Thymus (tissue), 11 donors: ENCODE measurements at regions not wholly inside any gene's neighbourhood (a gene's known extent, or its start where the extent isn't known, plus 50 kb on each side); places are given as distances from the start of the nearest gene placed in this dataset.

ENCODE experiments used
- DNase-seq, 9 donors: peaks; one replicate each; pipeline ENCODE4 v3.0.0-alpha.2; 2013; ENCODE audit warnings: low spot score in 9 of 9, low read depth in 6 of 9, missing footprints in 1 of 9
- H3K27ac ChIP-seq, 2 donors: one replicate each; pipeline ENCODE4 v1.5.1; 2013; ENCODE audit warnings: control low read depth in 1 of 2, low read depth in 1 of 2, low read length in 1 of 2, mild to moderate bottlenecking in 1 of 2, moderate library complexity in 1 of 2
- H3K27me3 ChIP-seq, 2 donors: one replicate each; pipeline ENCODE4 v1.5.1; 2013; ENCODE audit warnings: low read length in 1 of 2; ENCODE audit not compliant: control insufficient read depth in 2 of 2, insufficient read depth in 1 of 2
- H3K36me3 ChIP-seq, 2 donors: one replicate each; pipeline ENCODE4 v1.5.1; 2013; ENCODE audit warnings: low read length in 1 of 2, mild to moderate bottlenecking in 1 of 2, moderate library complexity in 1 of 2; ENCODE audit not compliant: control insufficient read depth in 2 of 2, insufficient read depth in 2 of 2
- H3K4me1 ChIP-seq, 2 donors: one replicate each; pipeline ENCODE4 v1.5.1; 2013; ENCODE audit warnings: low read length in 2 of 2; ENCODE audit not compliant: control insufficient read depth in 2 of 2, insufficient read depth in 2 of 2
- H3K4me3 ChIP-seq, 2 donors: one replicate each; pipeline ENCODE4 v1.5.1; 2013; ENCODE audit warnings: low read length in 2 of 2, control low read depth in 1 of 2, mild to moderate bottlenecking in 1 of 2
- H3K9me3 ChIP-seq, 2 donors: one replicate each; pipeline ENCODE4 v1.5.1; 2013; ENCODE audit warnings: low read length in 1 of 2, mild to moderate bottlenecking in 1 of 2; ENCODE audit not compliant: control insufficient read depth in 2 of 2, insufficient read depth in 1 of 2
- WGBS: extraction: QIAGEN DNeasy Blood & Tissue Kit; methylation state at CpG from one replicate; pipeline ENCODE4 v1.1.7; 2013; 5-methylcytosine and 5-hydroxymethylcytosine counted together
- donor health status: healthy.

DNA sequence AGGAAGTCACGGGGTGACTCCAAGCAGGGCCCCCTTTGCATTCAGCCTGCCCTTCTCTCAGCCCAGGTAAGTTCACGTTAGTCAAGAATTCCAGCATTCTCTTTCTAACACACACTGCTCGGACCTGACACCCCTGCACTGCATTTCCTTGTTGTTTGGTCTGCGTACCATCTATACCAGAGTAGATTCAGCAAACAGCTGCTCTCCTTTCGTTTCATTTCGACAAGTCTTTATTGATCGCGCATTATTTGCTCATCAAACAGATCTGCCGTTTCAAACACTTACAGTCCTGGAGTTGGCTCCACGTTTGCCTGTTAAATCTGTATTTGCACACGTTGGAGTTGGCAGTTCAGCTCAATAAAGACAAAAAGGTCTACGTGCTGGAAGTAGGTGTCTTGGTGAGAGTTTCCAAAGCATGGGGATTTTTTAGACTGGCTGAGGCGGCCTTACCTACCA lies 495.1 kb downstream of the RPS24 start:
- H3K27me3 ChIP-seq: no peaks in the 10 kb centered on the region
- no peaks in the 10 kb centered on the region for H3K36me3 ChIP-seq
- H3K4me3 ChIP-seq: no peak overlapping the region
- WGBS: 96% methylated on average over 13 of the region's 13 CpGs
- H3K9me3 ChIP-seq: no peaks in the 10 kb centered on the region
- no peaks in the 10 kb centered on the region for H3K4me1 ChIP-seq
- H3K27ac ChIP-seq: no peak overlapping the region
- DNase-seq: no peak

DNA sequence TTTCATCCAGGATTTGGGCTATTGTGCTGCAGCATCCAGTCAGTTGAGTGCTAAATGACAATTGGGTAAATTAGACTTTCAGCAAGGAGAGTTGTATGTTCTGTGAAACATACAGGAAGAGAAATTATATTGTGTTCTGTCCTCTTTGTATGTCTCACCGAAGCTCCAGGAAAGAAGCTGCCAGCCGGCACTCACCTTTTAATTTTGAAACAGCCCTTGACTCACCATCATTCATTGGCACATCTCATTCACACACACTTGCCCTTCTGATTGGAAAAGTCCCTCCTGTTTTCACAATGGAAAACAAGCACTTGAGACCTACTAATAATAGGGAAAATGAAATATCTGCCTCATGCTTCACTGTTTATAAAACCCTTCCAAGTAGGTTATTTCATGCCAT lies 495.6 kb downstream of the RPS24 start:
- H3K9me3 ChIP-seq: no peaks in the 10 kb centered on the region
- no peak overlapping the region for H3K4me3 ChIP-seq
- no peaks in the 10 kb centered on the region for H3K4me1 ChIP-seq
- H3K27me3 ChIP-seq: no peaks in the 10 kb centered on the region
- over 99% methylated on average over 2 of the region's 2 CpGs for WGBS
- no peaks in the 10 kb centered on the region for H3K36me3 ChIP-seq
- no peak overlapping the region for H3K27ac ChIP-seq
- no peak for DNase-seq

- no peaks in the 10 kb centered on the region for H3K27me3 ChIP-seq
- H3K9me3 ChIP-seq: no peaks in the 10 kb centered on the region
- no peaks in the 10 kb centered on the region for H3K4me1 ChIP-seq
- WGBS: 48% methylated on average over 3 of the region's 3 CpGs
- H3K4me3 ChIP-seq: no peak overlapping the region
- DNase-seq: no peak
- H3K36me3 ChIP-seq: no peaks in the 10 kb centered on the region
- no peak overlapping the region for H3K27ac ChIP-seq
These were observed 497.4 kb downstream of the RPS24 start for GRCh38 chr10:78531088-78531487.

DNA sequence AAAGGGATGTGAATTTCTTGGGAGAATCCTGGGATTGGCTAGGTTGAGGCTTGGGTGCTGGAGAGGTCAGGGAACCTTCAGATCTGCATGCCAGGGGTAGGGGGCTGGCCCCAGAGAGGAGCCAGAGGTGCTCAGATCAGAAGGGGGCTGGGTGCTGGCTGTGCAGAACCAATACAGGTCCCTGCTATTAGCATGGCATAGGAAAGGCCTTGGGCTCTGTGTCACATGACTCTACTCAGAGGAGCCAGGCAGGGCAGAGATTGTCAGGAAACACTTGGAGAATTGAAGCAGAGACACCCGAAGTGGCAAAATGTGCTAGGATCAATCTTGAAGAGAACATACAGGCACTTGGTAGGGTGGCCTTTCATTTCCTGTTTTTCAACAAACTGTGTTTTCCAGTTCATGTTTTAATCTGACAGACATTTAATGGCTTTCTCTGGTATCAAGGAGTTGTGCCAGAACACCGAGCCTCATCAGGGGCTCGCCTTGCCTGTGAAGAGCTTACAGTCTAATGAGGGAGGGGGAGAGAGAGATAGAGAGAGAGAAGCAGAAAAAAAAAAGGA lies 498.9 kb downstream of the RPS24 start:
- no peak overlapping the region for H3K27ac ChIP-seq
- no peaks in the 10 kb centered on the region for H3K9me3 ChIP-seq
- no peaks in the 10 kb centered on the region for H3K27me3 ChIP-seq
- DNase-seq: no peak
- no peak overlapping the region for H3K4me3 ChIP-seq
- no peaks in the 10 kb centered on the region for H3K4me1 ChIP-seq
- H3K36me3 ChIP-seq: no peaks in the 10 kb centered on the region
- WGBS: 66% methylated on average over 3 of the region's 3 CpGs

- Histone ChIP-seq H3K9me3 (no peaks in the 10 kb centered on the region), H3K27ac (no peak overlapping the region), H3K27me3 (no peaks in the 10 kb centered on the region), H3K4me1 (no peaks in the 10 kb centered on the region), H3K36me3 (no peaks in the 10 kb centered on the region), H3K4me3 (no peak overlapping the region)
- 85% methylated on average over 5 of the region's 5 CpGs for WGBS
- no peak for DNase-seq
These were observed 499.4 kb downstream of the RPS24 start for GRCh38 chr10:78533098-78533497.

DNA sequence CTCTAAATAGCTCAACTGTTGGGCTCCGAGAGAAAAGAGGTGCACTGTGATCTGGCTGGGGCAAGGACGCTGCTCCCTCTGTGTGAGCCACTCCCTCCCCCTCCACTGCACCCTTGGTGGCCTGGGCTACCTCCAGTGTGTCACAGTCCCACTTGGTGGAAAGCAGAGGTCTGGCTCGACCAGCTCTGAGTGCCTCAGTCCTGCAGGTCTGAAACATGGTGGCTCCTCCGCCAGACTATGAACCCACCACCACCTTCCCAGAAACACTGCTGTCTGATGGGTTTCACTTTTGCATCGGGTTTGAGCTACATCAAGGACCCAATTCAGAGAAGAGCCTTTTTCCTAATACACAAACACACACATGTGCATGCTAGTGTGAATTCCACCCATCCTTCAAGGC lies 500.1 kb downstream of the RPS24 start:
- no peak overlapping the region for H3K27ac ChIP-seq
- no peaks in the 10 kb centered on the region for H3K27me3 ChIP-seq
- WGBS: 97% methylated on average over 5 of the region's 5 CpGs
- no peak overlapping the region for H3K4me3 ChIP-seq
- no peaks in the 10 kb centered on the region for H3K36me3 ChIP-seq
- H3K4me1 ChIP-seq: no peaks in the 10 kb centered on the region
- DNase-seq: no peak
- H3K9me3 ChIP-seq: no peaks in the 10 kb centered on the region

GRCh38 chr10:78535716-78536218 lies 502.1 kb downstream of the RPS24 start:
- 94% methylated on average over 4 of the region's 4 CpGs for WGBS
- Histone ChIP-seq H3K36me3 (no peaks in the 10 kb centered on the region), H3K4me1 (no peaks in the 10 kb centered on the region), H3K9me3 (no peaks in the 10 kb centered on the region), H3K27me3 (no peaks in the 10 kb centered on the region), H3K27ac (no peak overlapping the region), H3K4me3 (no peak overlapping the region)
- no peak for DNase-seq

- WGBS: 97% methylated on average over 5 of the region's 5 CpGs
- Histone ChIP-seq H3K4me1 (peaks cover 0 to 5% of the 10 kb centered on the region in 2 donors), H3K9me3 (no peaks in the 10 kb centered on the region), H3K27me3 (no peaks in the 10 kb centered on the region), H3K4me3 (no peak overlapping the region), H3K27ac (no peak overlapping the region), H3K36me3 (no peaks in the 10 kb centered on the region)
- DNase-seq: no peak
These were observed 503.4 kb downstream of the RPS24 start for GRCh38 chr10:78537018-78537417.

DNA sequence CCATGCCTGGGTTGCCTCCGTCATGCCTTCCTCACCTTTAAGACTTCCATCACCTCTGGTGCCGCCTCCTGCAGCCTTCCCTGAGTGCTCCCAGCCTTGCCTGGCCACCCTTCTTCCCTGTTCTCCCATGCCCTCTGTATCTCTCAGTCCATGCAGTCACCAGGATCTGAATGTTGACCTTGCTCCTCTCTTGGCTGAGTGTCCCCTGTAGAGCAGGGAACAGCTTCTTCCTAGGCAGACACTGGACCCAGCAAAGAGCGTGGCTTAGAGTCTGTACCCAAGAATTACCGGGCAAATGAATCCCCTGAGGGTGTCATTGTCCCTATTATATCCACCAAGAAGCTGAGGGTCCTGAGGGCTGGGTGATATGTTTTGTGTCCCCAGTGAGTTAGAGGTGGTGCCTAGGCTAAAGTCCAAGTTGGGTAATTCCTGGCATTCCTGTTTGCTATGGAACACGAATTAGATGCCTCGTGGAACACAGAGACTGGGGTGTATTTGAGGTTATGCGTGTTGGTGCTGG lies 505.6 kb downstream of the RPS24 start:
- DNase-seq: no peak
- 79% methylated on average over 7 of the region's 7 CpGs for WGBS
- no peaks in the 10 kb centered on the region for H3K36me3 ChIP-seq
- H3K27ac ChIP-seq: no peak overlapping the region
- peaks cover 0 to 13% of the 10 kb centered on the region in 2 donors for H3K4me1 ChIP-seq
- no peak overlapping the region for H3K4me3 ChIP-seq
- H3K27me3 ChIP-seq: no peaks in the 10 kb centered on the region
- no peaks in the 10 kb centered on the region for H3K9me3 ChIP-seq
